ENCODE measurements at regions not wholly inside any gene's neighbourhood (a gene's known extent, or its start where the extent isn't known, plus 50 kb on each side); places are given as distances from the start of the nearest gene placed in this dataset.

GRCh38 chr15:39198044-39199000 is 382.6 kb upstream of the THBS1 start:
- DNase-seq (ENCODE audit: low spot score), result no peak
- no peak for FAIRE-seq

- no peak for DNase-seq (ENCODE audit: low spot score)
- no peak for FAIRE-seq
These were observed 381.8 kb upstream of the THBS1 start for GRCh38 chr15:39199076-39199475.

GRCh38 chr15:39200586-39200985 is 380.3 kb upstream of the THBS1 start:
- DNase-seq (ENCODE audit: low spot score) (no peak), FAIRE-seq (no peak)

GRCh38 chr15:39202641-39203040 is 378.2 kb upstream of the THBS1 start:
- DNase-seq (ENCODE audit: low spot score) (no peak), FAIRE-seq (no peak)

GRCh38 chr15:39204031-39204430 is 376.8 kb upstream of the THBS1 start:
- no peak for DNase-seq (ENCODE audit: low spot score)
- FAIRE-seq, result no peak

GRCh38 chr15:39205081-39205480 is 375.8 kb upstream of the THBS1 start:
- no peak for DNase-seq (ENCODE audit: low spot score)
- FAIRE-seq, result no peak

- DNase-seq (ENCODE audit: low spot score) (no peak), FAIRE-seq (no peak)
These were observed 375.1 kb upstream of the THBS1 start for GRCh38 chr15:39205506-39206371.

- DNase-seq (ENCODE audit: low spot score), result no peak
- FAIRE-seq, result no peak
These were observed 373.3 kb upstream of the THBS1 start for GRCh38 chr15:39207532-39208115.

GRCh38 chr15:39208187-39208586 is 372.7 kb upstream of the THBS1 start:
- DNase-seq (ENCODE audit: low spot score) (no peak), FAIRE-seq (no peak)

- DNase-seq (ENCODE audit: low spot score) (no peak), FAIRE-seq (no peak)
These were observed 371.2 kb upstream of the THBS1 start for GRCh38 chr15:39209548-39210211.

- FAIRE-seq, result no peak
- no peak for DNase-seq (ENCODE audit: low spot score)
These were observed 369.5 kb upstream of the THBS1 start for GRCh38 chr15:39211108-39211979.

- FAIRE-seq (peak; percentile 63), DNase-seq (ENCODE audit: low spot score) (peak; percentile 88)
These were observed 367.5 kb upstream of the THBS1 start for GRCh38 chr15:39213385-39213840.

GRCh38 chr15:39215015-39215414 is 365.9 kb upstream of the THBS1 start:
- no peak for FAIRE-seq
- no peak for DNase-seq (ENCODE audit: low spot score)

- FAIRE-seq (no peak), DNase-seq (ENCODE audit: low spot score) (no peak)
These were observed 364.1 kb upstream of the THBS1 start for GRCh38 chr15:39216816-39217215.

- DNase-seq (ENCODE audit: low spot score) (no peak), FAIRE-seq (no peak)
These were observed 361.3 kb upstream of the THBS1 start for GRCh38 chr15:39219608-39220007.

- no peak for FAIRE-seq
- no peak for DNase-seq (ENCODE audit: low spot score)
These were observed 354.5 kb upstream of the THBS1 start for GRCh38 chr15:39226169-39226937.

- DNase-seq (ENCODE audit: low spot score) (no peak), FAIRE-seq (no peak)
These were observed 353.9 kb upstream of the THBS1 start for GRCh38 chr15:39227001-39227400.

GRCh38 chr15:39228889-39229288 is 352.0 kb upstream of the THBS1 start:
- FAIRE-seq (no peak), DNase-seq (ENCODE audit: low spot score) (no peak)

- no peak for FAIRE-seq
- DNase-seq (ENCODE audit: low spot score), result no peak
These were observed 350.5 kb upstream of the THBS1 start for GRCh38 chr15:39230205-39230907.
